Ureter (tissue), 1 donor: ENCODE measurements at regions not wholly inside any gene's neighbourhood (a gene's known extent, or its start where the extent isn't known, plus 50 kb on each side); places are given as distances from the start of the nearest gene placed in this dataset.
"Not testable (repeated sequence)": the region's sequence is repeated elsewhere in the genome, so short reads cannot be mapped to it uniquely, and the experiment has no call there.

Experiments used
- DNase-seq: peaks from one replicate; pipeline ENCODE4 v3.0.0-alpha.2; 2020; ENCODE audit warnings: low spot score
- donor health status: DM: yes; HTN: yes; CAD: no.

DNA sequence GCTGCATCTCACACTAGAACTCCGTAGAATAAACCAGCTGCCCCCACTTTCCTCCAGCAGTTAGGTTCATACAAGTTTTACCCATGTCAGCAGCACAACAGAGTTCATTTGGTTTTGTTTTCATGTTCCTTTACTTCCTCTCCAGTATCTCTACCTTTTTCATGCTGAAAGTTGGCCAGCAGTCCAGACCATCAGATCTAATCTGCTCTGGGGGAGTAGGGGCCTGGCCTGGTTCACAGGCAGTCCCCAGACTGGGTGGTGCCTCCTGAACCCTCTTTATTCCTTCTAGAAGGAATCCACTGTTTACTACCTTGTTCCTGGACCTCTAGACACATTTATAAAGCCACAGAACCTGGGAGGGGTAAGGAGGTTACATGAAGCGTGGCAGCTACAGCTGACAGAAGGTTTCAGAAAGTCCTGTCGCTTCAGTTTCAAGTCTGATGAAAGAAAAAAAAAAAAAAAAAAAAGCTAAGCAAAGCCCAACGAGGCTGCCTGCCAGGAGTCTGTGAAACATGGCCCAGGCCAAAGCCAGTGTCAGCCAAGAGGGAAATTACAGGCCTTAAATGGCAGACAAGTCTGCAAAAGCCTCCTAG, 184.6 kb upstream of the JUN start:
- peak; percentile 82 for DNase-seq

DNA sequence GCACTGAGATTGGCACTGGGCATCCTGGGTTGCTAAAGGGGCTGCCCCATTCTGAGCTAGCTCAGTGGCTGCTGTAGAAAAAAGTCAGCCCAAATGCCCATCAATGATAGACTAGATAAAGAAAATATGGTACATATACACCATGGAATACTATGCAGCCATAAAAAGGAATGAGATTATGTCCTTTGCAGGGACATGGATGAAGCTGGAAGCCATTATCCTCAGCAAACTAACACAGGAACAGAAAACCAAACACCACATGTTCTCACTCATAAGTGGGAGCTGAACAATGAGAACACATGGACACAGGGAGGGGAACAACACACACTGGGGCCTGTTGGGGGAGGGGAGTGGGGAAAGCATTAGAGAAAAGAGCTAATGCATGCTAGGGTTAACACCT, 185.3 kb upstream of the JUN start:
- DNase-seq = not testable (repeated sequence)

DNA sequence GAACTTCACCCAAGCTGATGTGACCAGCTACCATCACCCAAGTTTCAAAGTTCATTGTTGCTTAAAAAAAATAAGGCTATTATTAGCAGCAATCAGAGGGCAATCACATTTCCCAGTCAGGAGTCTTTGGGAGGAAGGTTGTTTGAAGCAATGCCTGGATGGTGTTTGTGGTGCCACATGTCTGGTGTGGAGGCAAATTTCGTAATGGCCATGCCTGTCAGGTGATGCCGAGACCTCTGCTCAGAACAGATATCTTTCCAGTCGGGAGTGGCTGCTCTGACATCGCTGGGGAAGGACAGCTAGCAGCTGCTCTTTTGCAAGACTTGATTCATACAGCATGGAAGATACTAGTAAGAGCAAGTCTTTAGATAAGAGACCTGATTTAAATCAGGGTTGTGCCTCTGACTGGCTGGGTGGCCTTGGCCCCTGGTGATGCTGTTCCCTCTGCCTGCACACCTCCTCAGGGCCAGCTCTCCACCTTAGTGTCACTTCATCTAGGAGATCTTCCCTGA, 187.8 kb upstream of the JUN start:
- peak; percentile 62 for DNase-seq

DNA sequence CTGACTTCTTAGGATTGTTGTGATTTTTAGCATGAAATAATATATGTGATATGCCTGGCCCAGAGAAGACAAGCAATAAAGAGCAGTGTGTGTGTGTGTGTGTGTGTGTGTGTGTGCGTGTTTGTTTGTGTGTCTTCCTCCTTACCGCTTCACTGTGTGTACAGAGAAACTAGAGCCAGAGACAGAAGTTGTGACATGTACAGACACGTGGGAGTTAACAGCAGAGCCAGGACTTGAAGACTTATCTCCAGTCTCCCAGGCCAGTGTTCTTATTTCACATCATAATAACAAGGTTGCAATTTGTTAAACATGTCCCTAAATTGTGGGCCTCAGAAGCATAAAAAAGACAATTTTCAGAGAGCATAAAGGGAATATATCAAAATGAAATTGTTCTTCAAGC, 192.0 kb upstream of the JUN start:
- no peak for DNase-seq

DNA sequence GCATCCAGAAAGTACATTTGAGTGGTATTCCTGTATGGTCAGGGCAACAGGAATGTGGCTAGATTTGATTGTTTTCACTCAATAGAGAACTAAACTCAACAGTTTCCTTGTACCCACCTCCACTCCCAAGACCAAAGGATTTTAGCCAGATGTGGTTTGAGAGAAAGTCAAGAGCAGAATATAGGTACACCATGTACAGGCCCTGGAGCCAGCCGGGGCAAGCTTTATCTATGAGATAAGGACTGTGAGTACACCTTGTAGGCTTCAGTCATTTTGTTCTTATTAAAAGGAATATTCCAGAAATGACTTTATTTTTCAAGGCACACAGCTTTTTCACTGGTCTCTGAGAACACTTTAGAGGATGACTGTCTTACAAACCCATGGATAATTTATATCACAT, 192.4 kb upstream of the JUN start:
- DNase-seq = no peak

DNA sequence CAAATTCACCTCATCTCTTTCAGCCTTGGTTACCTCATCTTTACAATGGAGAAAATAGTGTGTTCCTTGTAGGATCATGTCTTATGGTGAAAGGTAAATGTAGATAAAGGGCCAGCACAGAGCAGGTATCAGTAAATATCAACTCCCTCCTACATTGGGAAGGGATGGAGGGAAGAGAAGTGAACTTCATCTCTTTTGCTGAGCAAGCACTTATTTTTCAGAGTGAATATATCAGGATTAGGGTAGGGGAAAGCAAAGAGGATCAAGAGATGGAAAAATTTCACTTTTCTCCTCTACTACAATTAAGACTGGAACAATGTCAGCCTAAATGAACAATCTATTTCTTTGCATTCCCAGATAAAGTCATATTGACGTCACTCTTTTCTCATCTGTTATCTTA, 193.8 kb upstream of the JUN start:
- DNase-seq = no peak

DNA sequence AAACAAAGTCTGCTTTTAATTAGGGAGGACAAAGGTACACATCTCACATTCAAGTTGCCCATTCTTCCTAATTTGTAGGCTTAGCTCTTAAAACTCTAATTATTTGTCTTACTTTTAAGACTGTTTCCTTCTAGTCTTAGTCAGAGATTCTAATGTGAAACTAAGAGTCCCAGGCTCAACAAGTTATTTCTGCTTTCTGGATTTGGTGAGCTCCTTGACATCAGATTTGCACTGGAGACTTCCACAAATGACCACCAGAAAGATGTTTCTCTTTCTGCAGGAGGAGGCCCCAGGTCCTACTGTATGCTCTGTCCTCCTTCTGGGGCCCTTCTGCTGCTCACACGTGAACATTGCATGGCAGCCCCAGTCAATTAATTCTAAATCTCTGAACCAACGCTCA, 194.2 kb upstream of the JUN start:
- no peak for DNase-seq

DNA sequence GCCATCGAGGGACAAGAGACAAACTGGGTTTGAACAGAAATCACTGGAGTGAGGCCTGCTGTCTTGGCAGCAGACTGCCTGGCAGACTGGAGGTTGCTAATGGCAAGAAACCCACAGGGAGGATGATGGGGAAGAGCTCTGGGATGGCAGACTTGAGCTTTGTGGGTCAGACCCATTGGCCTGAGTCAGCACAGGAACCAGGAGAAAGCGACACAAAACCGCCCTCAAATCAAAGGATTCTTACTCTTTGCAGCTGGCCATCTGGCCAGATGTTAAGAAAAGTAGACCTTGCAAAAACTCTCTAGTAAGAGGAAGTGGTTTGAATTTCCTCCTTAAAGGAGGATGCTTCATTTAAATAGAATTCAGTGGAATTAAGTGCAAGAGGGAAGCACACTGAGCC, 195.2 kb upstream of the JUN start:
- no peak for DNase-seq

DNA sequence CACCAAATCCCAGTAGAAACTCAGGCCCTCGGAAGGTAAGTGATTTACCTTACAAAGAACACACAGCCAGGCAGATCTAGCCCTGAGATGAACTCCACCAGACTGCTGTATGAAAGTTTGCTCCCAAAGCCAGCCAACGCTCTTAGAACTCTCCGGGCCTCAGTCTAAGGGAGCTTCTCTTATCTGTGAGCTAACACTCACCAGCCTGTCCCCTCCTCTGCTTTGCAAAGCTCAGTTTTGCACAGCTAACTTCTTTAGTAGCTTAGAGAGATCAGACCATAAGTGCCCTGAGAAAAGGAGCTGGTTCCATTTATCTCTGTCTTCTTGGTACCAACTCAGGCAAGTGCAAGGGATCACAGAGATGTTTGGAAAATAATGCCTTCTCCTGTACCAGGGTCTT, 195.8 kb upstream of the JUN start:
- no peak for DNase-seq

DNA sequence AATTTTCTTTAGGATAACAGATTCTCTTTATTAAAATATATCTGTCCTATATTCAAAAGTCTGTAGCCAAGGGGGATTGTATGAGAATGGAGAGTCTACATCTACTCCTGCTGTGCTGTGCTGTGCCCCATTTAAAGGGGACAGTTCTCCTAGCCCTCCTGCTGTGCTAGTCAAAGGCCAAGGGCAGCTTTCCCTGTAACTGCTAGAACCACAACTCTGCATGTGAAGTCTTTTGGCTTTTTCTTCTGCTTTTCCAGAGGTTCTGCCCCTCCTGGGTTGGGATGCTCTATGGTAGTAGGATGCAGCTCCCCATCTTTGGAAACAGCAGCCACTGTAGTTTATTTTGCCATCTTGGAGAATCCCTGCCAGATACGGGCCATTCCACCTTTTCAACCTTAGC, 197.5 kb upstream of the JUN start:
- DNase-seq = no peak

DNA sequence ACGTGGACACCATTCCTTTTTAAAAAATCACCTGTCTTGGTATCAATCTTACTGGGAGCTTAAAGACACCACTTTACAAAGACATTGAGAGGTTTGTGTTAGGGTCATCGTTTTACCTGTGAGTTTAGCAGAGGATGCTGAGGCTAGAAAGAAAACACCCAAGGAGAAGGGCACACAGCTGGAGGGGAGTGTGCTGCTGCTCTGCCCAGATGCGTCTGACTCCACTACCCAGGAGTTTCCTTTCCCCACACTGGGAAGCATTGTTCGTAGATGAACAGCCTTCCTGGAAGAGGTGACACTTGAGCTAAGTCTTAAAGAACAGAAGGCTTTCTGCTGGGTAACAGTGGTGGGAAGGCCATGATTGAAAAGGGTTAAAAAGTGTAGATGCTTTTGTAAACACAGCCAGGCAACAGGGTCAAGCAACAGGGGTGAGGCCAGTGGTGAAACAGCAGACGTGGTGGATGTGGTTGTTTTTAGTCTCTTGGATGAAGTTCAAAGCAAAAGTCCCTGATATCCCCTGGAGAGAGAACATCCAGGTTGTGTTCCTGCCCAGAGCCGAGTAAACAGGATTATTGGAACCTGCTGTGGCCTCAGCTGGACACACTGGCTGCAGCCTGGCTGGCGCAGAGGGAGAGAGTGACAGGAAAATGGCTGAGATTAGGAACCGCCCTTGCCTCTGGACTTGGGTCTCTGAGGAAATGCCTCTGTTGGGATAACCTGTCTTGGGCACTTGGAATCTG, 198.6 kb upstream of the JUN start:
- no peak for DNase-seq

DNA sequence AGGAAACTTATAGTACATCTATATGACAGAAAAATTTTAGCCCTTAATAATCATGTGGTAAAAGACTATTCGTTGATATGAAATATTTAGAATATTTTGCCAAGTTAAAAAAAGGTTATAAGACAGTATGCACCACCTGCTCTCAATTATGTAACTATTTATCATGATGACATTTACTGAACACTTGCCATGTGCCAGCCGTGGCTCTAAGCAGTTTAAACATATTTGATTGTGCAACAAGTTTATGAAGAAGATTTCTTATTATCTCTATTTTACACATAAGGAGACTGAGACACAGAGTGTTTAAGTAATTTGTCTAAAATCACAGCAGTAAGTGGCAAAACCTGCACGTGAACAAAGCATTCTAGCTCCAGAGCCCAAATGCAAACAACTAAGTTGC, 199.3 kb upstream of the JUN start:
- no peak for DNase-seq

DNA sequence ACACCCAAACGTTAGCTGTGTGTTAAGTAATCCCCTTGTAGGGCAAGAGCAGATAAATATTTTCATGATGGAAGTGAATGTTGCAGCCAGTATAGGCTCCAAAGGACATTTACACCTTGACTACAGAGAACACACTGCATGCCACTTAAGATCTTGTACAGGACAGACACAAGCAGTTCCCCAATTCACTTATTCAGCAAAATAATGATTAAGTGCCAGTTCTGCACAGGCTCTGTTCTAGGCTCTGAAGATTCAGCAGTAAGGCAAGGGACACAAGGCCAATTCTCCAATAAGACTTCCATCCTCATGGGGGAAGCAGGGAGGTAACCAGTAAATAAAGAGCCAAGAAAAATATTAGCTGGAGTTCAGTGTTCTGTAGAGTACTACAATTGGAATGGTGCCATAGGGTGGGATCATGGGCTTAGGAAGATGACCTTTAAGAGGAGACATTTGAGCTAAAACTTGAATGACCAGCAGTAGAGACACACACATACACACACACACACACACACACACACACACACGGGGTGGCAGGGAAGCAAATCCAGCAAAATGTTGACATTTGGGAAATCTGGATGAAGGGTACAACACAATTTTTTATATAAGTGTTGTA, 199.9 kb upstream of the JUN start:
- no peak for DNase-seq

DNA sequence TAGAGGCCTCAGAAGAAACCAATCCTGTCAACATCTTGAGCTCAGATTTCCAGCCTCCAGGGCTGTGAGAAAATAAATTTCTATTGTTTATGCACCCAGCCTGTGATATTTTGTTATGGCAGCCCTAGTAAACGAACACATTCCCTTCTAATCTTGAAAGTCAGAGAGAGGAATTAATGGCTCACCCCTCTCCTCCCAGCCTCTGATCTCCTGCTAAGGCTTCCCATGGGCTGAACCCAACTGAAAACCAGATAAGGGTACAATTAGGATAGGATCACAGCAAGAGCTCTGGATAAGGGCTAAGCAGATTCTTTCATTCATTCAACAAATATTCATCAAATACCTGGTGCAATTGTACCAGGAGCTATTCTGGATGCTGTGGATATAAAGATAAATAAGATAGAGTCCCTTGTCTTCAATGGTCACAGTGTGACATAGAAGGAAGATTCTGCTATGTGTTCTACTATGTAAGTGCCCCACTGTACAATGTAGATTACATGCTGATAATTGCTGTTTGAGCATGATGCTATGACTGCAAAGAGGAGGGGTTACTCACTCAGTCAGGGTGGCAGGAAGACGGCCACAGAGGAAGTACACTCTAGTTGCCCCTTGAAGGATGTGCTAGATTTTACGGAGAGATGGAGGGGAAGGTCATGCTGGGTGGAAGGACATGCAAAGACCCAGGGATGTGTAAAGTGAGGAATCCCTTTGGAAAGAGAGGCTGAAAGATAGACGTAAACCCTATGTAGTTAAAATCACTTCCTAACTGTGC, 203.3 kb upstream of the JUN start:
- DNase-seq = no peak

DNA sequence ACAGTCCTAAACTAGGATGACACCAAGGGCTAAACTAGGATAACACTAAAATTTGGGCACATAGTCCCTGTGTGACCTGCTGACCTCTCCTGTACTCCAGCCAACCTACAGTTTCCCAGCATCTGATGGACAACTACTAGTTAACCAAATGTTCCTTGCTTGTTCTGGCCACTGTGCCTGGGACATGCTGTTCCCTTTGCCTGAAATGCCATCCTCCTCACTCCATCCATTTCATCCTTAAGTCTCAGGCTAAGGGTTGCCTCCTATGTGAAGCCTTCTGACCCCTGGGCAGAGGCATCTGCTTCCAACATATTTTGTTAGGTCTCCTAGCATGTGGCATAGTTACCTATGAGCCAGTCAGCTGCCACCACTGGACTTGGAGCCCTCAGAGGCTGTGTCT, 204.9 kb upstream of the JUN start:
- DNase-seq = no peak

DNA sequence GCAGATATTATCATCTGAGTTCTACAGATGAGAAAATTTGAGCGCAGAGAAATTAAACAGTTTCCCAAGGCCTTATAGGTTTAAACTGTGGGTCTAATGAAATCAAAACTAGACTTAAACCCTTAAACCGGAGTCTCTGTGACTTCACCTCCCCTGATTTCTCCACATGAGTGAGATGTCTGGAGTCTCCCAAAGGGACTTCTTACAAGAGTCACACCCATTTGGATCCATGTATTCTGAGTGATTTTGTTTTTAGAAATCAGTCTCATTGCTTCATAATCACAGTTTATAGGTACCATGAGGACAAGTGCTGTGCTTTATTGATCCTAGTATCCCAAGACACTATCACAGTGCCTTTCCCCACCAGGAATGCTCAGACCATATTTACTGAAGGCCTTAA, 206.0 kb upstream of the JUN start:
- DNase-seq = no peak

DNA sequence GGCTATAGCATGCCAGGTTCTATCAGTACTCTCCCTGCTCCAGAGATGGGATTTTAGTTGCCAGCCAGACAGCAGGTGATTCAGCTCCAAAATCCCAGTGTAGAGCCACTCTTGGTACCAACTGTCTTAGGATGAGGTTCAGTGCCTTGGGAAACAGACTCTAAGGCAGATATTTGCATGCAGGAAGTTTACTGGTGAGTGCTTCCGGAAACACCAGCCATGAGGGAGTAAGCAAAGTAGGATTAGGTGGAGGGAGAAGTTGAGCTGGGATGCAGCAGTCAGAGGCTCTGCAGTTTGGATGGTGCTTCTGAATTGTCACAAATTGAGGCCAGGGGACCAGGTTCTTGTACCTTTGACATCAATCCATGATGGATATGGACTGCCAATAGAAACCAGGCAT, 207.5 kb upstream of the JUN start:
- DNase-seq = no peak

DNA sequence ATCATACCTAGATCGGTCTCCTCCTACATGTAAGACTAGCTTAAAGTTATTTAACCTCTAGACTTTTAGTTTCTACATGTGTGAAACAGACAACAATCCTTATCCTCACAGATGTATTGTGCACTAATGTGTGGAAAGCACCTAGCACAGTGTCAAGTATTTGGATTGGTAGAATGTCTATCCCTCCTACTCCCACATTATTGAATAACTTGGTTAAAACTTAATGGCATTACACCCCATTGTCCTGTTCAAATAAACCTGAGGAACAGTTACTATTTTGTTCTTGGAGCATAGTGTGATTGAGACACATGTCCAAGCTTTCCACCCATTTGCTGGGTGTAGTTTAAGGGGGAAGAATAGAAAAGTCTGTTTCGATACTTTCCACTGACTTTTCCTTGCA, 208.8 kb upstream of the JUN start:
- no peak for DNase-seq

DNA sequence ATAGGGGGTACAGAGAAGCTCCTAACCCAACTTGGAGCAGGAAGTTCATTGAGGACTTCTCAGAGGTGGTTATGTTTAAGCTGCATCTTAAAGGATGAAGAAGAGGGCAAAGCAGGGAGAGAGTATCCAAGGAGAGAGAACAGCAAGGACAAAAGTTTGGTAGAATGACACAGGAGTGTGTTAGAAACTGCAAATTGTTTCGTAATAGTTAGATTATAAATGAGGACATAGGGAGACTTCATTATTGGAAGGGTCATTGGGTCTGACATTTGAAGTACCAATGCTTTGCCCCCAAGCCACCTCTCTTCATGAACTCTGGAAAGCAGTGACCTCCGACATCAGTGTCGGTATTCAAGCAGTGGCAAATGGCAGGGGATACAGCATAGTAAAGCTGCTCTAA, 209.6 kb upstream of the JUN start:
- no peak for DNase-seq

DNA sequence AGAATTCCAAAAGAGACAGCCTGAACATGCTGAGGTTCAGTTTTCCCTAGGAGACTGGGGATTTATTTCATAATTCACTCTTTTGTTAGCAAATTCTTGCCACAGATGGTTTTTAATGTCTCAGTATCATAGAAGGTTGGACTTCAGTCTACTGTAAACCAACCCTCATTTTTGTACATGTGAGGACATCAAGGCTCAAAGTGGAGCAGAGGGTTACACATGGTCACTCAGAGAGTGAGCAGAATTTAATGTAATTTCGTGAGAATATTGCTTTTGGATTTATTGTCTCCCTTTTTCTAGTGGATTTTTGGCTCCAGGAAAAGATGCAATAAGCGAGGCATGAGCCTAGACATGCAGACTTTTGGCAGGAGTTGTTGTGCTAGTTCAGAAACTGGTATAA, 210.8 kb upstream of the JUN start:
- DNase-seq = no peak

DNA sequence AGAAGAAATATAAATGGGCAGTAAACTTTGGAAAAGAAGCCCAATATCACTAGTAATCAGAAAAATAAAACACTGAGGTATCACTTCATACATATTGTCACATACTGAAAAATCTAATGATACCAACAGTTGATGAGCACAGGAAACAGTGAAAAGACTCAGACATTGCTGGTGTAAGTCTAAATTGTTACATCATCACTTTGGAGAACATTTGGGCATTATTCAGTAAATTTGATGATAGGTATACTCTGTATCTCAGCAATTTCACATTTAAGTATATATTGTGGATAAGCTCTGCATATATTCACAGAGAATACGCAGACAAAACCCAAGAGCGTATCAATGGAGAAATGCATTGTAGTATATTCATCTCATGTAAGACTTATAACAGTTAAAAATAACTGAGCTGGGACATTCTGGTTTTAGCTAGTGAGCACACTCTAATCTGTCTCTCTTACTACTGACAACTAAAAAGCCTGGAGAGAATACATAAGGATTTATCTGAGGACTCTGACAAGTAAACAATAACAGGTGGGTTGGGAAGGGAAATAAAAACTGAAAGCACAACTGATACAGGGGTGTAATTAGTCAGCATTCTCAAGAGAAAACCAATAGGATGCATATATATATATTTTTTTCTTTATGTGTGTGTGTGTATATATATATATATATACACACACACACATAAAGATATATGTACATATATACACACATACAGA, 212.7 kb upstream of the JUN start:
- no peak for DNase-seq

DNA sequence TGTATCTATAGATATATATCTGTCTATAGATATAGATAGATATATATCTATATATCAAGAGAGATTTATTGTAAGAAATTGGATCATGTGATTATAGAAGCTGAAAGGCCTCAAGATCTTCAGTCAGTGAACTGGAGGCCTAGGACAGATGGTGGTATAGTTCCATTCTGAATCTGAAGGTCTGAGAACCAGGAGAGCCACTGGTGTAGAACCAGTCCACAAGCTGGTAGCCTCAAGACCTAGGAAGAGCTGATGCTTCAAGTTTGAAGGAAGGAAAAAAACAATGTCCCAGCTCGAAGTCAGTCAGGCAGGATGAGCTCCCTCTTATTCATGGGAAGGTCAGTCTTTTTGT, 213.2 kb upstream of the JUN start:
- DNase-seq = no peak
